Ascending aorta (tissue), 2 donors: ENCODE measurements at regions not wholly inside any gene's neighbourhood (a gene's known extent, or its start where the extent isn't known, plus 50 kb on each side); places are given as distances from the start of the nearest gene placed in this dataset.

ENCODE experiments used
- DNase-seq, 2 donors: peaks; one replicate each; pipeline ENCODE4 v3.0.0-alpha.2; 2019; ENCODE audit warnings: low spot score in 2 of 2
- H3K27ac ChIP-seq, 2 donors: fragments of 200-600 bp; sonication (generic); one replicate each; pipeline ENCODE4 v1.5.1; 2016 to 2017; ENCODE audit warnings: mild to moderate bottlenecking in 1 of 2
- H3K27me3 ChIP-seq: fragments of 200-600 bp; sonication (generic); one replicate; pipeline ENCODE4 v1.5.1; 2017
- H3K36me3 ChIP-seq, 2 donors: fragments of 200-600 bp; sonication (generic); one replicate each; pipeline ENCODE4 v1.5.1; 2016
- H3K4me1 ChIP-seq, 2 donors: fragments of 200-600 bp; sonication (generic); one replicate each; pipeline ENCODE4 v1.5.1; 2016 to 2017; ENCODE audit warnings: mild to moderate bottlenecking in 1 of 2
- H3K4me3 ChIP-seq, 2 donors: fragments of 200-600 bp; sonication (generic); one replicate each; pipeline ENCODE4 v1.5.1; 2016 to 2017; ENCODE audit warnings: mild to moderate bottlenecking in 1 of 2
- H3K9me3 ChIP-seq, 2 donors: fragments of 200-600 bp; sonication (generic); one replicate each; pipeline ENCODE4 v1.5.1; 2016
- intact Hi-C: fragments of 100-400 bp; cut with DNase I; formaldehyde crosslinking; loops from one replicate; pipeline ENCODE4 v1.15.1; 2023
- TF ChIP-seq, protein P1 (sequence below), 3 experiments: fragments of 200-600 bp in 2 of 3; fragments of 450-650 bp in 1 of 3; sonication (generic) in 2 of 3; IDR thresholded peaks; one replicate each; pipeline ENCODE4 v1.5.1; 2016 to 2019; ENCODE audit warnings: antibody characterized with exemption in 3 of 3, mild to moderate bottlenecking in 1 of 3, moderate library complexity in 1 of 3

DNA sequence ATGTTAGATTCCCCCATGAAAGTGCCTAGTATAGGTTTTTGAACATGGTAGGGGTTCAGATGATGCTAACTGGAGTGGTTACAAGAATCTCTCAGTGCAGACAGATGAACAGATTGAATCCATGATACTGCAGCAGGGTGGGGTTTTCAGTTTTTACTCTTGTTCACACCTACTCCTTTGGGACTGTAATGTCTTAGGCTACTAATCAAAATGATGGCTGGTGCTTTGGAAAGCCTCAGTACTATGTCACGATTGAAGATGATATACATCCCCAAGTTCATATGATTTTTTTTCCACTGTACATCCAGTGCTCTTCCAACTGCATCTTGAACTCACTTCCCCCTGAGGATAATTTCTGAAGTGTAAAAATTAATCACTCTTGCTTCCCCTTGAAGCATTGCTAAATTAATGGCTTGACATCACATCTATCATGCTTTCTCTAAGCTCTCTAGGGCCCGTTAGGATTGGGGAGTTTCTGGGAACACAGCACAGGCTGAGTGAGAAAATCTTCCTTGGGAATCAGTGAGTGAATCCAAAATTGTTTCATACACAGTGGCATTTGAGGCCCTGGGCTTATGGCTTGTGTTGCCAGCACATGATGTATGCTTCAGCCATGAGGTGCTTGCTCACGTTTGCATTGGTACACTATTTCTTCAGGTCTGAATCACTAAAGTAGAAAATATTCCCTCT is 115.0 kb upstream of the TPRG1 start:
- Histone ChIP-seq H3K9me3 (peaks cover 0 to 7% of the 10 kb centered on the region in 2 donors), H3K4me1 (no peaks in the 10 kb centered on the region)

DNA sequence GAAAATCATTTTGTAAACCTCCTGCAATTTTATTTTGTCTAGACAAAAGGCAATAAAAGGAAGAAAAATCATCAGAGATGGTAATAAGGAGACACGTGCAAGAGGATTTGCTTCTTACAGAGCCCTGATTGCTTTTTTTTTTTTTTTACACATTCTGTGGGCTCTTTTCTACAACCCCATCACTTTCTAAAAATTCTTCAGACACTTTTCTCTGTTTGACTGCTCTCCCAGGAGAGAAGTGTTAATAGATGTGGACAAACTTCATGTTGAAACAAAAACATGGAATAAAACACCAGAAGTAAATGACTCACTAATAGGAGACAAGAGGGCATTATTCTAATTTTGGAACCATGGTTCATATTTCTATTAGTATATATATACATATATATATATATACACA is 114.4 kb upstream of the TPRG1 start:
- no peaks in the 10 kb centered on the region for H3K36me3 ChIP-seq
- no peak for DNase-seq
- no peaks in the 10 kb centered on the region for H3K4me1 ChIP-seq
- H3K9me3 ChIP-seq, result peaks cover 0 to 7% of the 10 kb centered on the region in 2 donors
- H3K4me3 ChIP-seq, result no peak overlapping the region
- intact Hi-C loops, result no loop called here
- no peaks in the 10 kb centered on the region for H3K27me3 ChIP-seq
- TF ChIP-seq, protein P1, sequence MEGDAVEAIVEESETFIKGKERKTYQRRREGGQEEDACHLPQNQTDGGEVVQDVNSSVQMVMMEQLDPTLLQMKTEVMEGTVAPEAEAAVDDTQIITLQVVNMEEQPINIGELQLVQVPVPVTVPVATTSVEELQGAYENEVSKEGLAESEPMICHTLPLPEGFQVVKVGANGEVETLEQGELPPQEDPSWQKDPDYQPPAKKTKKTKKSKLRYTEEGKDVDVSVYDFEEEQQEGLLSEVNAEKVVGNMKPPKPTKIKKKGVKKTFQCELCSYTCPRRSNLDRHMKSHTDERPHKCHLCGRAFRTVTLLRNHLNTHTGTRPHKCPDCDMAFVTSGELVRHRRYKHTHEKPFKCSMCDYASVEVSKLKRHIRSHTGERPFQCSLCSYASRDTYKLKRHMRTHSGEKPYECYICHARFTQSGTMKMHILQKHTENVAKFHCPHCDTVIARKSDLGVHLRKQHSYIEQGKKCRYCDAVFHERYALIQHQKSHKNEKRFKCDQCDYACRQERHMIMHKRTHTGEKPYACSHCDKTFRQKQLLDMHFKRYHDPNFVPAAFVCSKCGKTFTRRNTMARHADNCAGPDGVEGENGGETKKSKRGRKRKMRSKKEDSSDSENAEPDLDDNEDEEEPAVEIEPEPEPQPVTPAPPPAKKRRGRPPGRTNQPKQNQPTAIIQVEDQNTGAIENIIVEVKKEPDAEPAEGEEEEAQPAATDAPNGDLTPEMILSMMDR (IDR thresholded peaks at IDR 0.05), result no peak
- H3K27ac ChIP-seq, result no peak overlapping the region

More for the DNA sequence above, 115.0 kb upstream of the TPRG1 start:
- no peaks in the 10 kb centered on the region for H3K36me3 ChIP-seq
- intact Hi-C loops, result no loop called here
- no peak overlapping the region for H3K27ac ChIP-seq
- no peaks in the 10 kb centered on the region for H3K27me3 ChIP-seq
- H3K4me3 ChIP-seq, result no peak overlapping the region
- TF ChIP-seq, protein P1 (IDR thresholded peaks at IDR 0.05), result no peak
- DNase-seq, result no peak

DNA sequence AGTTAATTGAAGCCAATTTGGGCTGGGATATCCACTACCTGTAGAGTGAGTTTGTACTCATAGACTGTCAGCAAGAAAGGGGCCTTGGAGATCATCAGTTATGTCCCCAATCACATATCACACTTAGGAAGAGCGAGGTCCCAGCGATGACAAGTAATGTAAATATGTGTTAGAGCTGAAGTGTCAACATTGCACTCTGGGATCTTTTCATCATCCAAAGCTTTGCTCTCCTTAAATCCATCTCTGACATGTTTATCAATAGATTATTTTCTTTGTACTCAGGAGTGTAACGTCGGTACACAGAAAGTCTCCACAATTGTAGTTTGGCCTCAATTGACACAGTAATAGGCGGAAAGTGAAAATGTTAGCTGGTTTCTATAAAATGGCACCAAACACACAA is 113.7 kb upstream of the TPRG1 start:
- TF ChIP-seq, protein P1 (IDR thresholded peaks at IDR 0.05), result no peak
- intact Hi-C loops, result no loop called here

DNA sequence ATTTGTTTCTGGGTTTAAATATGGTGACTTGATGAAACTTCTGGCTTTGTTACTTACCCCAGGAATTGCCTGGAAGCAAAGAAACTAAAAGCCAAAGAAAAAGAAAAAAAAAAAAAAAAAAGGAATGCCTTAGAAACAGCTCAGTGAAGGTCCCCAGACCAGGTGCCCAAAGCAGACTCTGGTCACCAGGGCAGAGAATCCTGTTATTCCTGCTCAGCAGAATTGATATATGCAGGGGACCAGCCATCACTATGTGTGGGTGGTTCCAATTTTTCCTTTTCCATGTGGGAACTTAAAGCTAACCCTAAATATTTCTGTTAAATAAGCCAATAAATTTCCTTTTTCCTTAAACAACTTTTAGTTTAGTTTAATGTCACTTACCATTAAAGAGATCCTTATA is 100.8 kb upstream of the TPRG1 start:
- intact Hi-C loops, result no loop called here
- TF ChIP-seq, protein P1 (IDR thresholded peaks at IDR 0.05), result no peak
- Histone ChIP-seq H3K4me1 (no peaks in the 10 kb centered on the region), H3K27me3 (no peaks in the 10 kb centered on the region), H3K36me3 (no peaks in the 10 kb centered on the region), H3K27ac (no peak overlapping the region), H3K9me3 (peaks cover 4 to 16% of the 10 kb centered on the region in 2 donors), H3K4me3 (no peak overlapping the region)
- DNase-seq, result no peak

More for the DNA sequence above, 113.7 kb upstream of the TPRG1 start:
- DNase-seq, result no peak
- H3K27me3 ChIP-seq, result no peaks in the 10 kb centered on the region
- no peaks in the 10 kb centered on the region for H3K4me1 ChIP-seq
- no peak overlapping the region for H3K27ac ChIP-seq
- H3K9me3 ChIP-seq, result peaks cover 0 to 7% of the 10 kb centered on the region in 2 donors
- no peaks in the 10 kb centered on the region for H3K36me3 ChIP-seq
- no peak overlapping the region for H3K4me3 ChIP-seq

DNA sequence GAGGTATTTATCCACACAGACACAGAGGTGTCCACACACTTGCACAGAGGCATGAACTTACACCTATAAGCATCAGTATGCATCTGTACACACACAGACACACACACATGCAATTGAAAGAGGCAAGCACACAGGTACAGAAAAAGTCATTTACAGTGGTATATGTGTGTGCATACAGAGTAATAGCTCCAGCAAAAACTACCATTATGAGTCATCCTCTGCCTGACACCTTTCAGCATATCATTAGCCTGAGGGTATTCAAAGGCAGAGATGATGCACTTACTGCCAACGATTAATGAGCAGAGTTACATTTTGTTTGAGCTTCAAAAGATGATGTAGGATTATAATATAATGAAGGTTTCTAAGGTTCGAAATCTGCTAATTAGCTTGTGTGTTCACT is 100.3 kb upstream of the TPRG1 start:
- no peak for DNase-seq
- no peaks in the 10 kb centered on the region for H3K36me3 ChIP-seq

More for the DNA sequence above, 100.3 kb upstream of the TPRG1 start:
- intact Hi-C loops, result no loop called here
- Histone ChIP-seq H3K4me1 (no peaks in the 10 kb centered on the region), H3K4me3 (no peak overlapping the region), H3K9me3 (peaks cover 4 to 16% of the 10 kb centered on the region in 2 donors), H3K27me3 (no peaks in the 10 kb centered on the region), H3K27ac (no peak overlapping the region)
- TF ChIP-seq, protein P1 (IDR thresholded peaks at IDR 0.05), result no peak
